ENCODE measurements at regions not wholly inside any gene's neighbourhood (a gene's known extent, or its start where the extent isn't known, plus 50 kb on each side); places are given as distances from the start of the nearest gene placed in this dataset.

- Histone ChIP-seq H3K36me3 (ENCODE audit: low read length) (no peaks in the 10 kb centered on the region), H3K9me2 (replicated peaks; ENCODE audit: insufficient read depth, low read length) (no peaks in the 10 kb centered on the region), H3K4me3 (ENCODE audit: insufficient read depth, low read length, poor library complexity, severe bottlenecking) (no peak overlapping the region), H3K27ac (ENCODE audit: low read depth, low read length) (no peak overlapping the region), H3K4me2 (ENCODE audit: low read depth, low read length, poor library complexity, severe bottlenecking) (no peak overlapping the region), H3K9ac (ENCODE audit: low read length) (no peak overlapping the region), H2AFZ (ENCODE audit: low read depth, low read length, severe bottlenecking) (no peak overlapping the region), H3K9me3 (ENCODE audit: insufficient read depth, low read length) (no peaks in the 10 kb centered on the region), H3K79me2 (ENCODE audit: insufficient read depth, low read length) (no peaks in the 10 kb centered on the region), H4K20me1 (ENCODE audit: low read depth, low read length) (no peaks in the 10 kb centered on the region), H3F3A (ENCODE audit: insufficient read depth) (no peaks in the 10 kb centered on the region), H3K27me3 (ENCODE audit: low read length) (no peaks in the 10 kb centered on the region)
- TF ChIP-seq EZH2phosphoT487 (conservative IDR thresholded peaks at IDR 0.05; ENCODE audit: low read length) (no peak), CTCF (IDR thresholded peaks at IDR 0.05; ENCODE audit: insufficient read depth, low read length, poor library complexity, severe bottlenecking) (no peak)
Measured at GRCh38 chr20:50339466-50339901, 148.9 kb downstream of the CEBPB start.

DNA sequence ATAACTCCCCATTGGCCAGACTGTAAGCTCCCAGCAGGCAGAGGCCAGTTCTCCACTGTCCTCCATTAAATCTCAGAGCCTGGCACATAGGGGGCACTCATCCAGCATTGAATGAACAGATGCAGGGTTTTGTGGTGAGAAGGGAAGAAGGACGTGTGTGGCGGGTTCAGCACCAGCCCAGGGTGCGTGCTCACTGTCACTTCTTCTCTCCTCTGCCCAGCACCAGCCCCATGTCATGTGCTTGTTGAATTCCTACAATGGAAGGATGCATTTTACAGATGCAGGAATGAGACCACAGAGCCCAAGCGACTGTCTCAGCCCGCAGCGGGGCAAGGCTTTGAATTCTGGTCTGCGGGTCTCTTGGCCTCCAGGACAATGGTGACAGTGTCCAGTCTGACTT lies 149.9 kb downstream of the CEBPB start:
- TF ChIP-seq CTCF (IDR thresholded peaks at IDR 0.05; ENCODE audit: insufficient read depth, low read length, poor library complexity, severe bottlenecking) (no peak), EZH2phosphoT487 (conservative IDR thresholded peaks at IDR 0.05; ENCODE audit: low read length) (no peak)
- Histone ChIP-seq H3K36me3 (ENCODE audit: low read length) (no peaks in the 10 kb centered on the region), H3K27ac (ENCODE audit: low read depth, low read length) (no peak overlapping the region), H3K9me3 (ENCODE audit: insufficient read depth, low read length) (no peaks in the 10 kb centered on the region), H3K4me3 (ENCODE audit: insufficient read depth, low read length, poor library complexity, severe bottlenecking) (no peak overlapping the region), H3K27me3 (ENCODE audit: low read length) (no peaks in the 10 kb centered on the region), H3K9me2 (replicated peaks; ENCODE audit: insufficient read depth, low read length) (no peaks in the 10 kb centered on the region), H4K20me1 (ENCODE audit: low read depth, low read length) (no peaks in the 10 kb centered on the region), H3K79me2 (ENCODE audit: insufficient read depth, low read length) (no peaks in the 10 kb centered on the region), H3K4me2 (ENCODE audit: low read depth, low read length, poor library complexity, severe bottlenecking) (no peak overlapping the region), H3F3A (ENCODE audit: insufficient read depth) (no peaks in the 10 kb centered on the region), H3K9ac (ENCODE audit: low read length) (no peak overlapping the region), H2AFZ (ENCODE audit: low read depth, low read length, severe bottlenecking) (no peak overlapping the region)

DNA sequence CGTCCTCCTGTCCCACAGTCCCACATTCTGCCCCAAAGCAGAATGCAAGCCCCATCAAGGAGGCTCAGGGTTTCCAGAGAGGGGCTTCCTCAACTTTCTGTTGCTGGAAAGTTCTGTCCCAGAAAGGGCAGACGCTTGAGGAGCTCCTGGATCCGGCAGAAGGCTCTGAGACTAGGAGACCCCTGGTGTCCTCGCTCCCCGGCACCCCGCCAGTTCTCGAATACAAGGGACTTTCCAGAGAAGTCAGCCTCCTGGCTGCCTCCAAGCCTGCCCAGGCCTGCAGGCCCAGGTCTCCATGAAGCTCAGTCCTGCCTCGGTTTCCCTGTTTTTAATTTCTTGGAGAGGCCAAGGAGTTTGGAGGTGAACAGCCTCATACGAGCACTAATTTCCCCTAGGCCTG lies 150.4 kb downstream of the CEBPB start:
- Histone ChIP-seq H3K9me3 (ENCODE audit: insufficient read depth, low read length) (no peaks in the 10 kb centered on the region), H3K79me2 (ENCODE audit: insufficient read depth, low read length) (no peaks in the 10 kb centered on the region), H3K9me2 (replicated peaks; ENCODE audit: insufficient read depth, low read length) (no peaks in the 10 kb centered on the region), H4K20me1 (ENCODE audit: low read depth, low read length) (no peaks in the 10 kb centered on the region), H3K27me3 (ENCODE audit: low read length) (no peaks in the 10 kb centered on the region), H3F3A (ENCODE audit: insufficient read depth) (no peaks in the 10 kb centered on the region), H3K27ac (ENCODE audit: low read depth, low read length) (no peak overlapping the region), H3K4me2 (ENCODE audit: low read depth, low read length, poor library complexity, severe bottlenecking) (no peak overlapping the region), H2AFZ (ENCODE audit: low read depth, low read length, severe bottlenecking) (no peak overlapping the region), H3K36me3 (ENCODE audit: low read length) (no peaks in the 10 kb centered on the region), H3K9ac (ENCODE audit: low read length) (no peak overlapping the region), H3K4me3 (ENCODE audit: insufficient read depth, low read length, poor library complexity, severe bottlenecking) (no peak overlapping the region)
- TF ChIP-seq EZH2phosphoT487 (conservative IDR thresholded peaks at IDR 0.05; ENCODE audit: low read length) (no peak), CTCF (IDR thresholded peaks at IDR 0.05; ENCODE audit: insufficient read depth, low read length, poor library complexity, severe bottlenecking) (no peak)

Measured in SU-DHL-6 (cell line).